ENCODE measurements at regions not wholly inside any gene's neighbourhood (a gene's known extent, or its start where the extent isn't known, plus 50 kb on each side); places are given as distances from the start of the nearest gene placed in this dataset.

GRCh38 chr6:105620878-105621277 lies 218.0 kb upstream of the PREP start:
- Histone ChIP-seq H3K4me1 (peaks cover 3% of the 10 kb centered on the region), H3K36me3 (ENCODE audit: low read depth, missing control alignments) (no peaks in the 10 kb centered on the region), H3K4me3 (no peak overlapping the region), H3K27ac (no peak overlapping the region), H3K9me3 (no peaks in the 10 kb centered on the region), H3K27me3 (no peaks in the 10 kb centered on the region)
- intact Hi-C loops (cut with DNase I; ENCODE audit: low total_unique reads): no loop called here
- DNase-seq: no peak
- TF ChIP-seq CTCF (IDR thresholded peaks at IDR 0.05): no peak
- no peak for TF ChIP-seq POLR2A (IDR thresholded peaks at IDR 0.05)
- WGBS, 2 donors: 86 to 90% methylated on average over 3 of the region's 3 CpGs

GRCh38 chr6:105619971-105620741 lies 217.3 kb upstream of the PREP start:
- Histone ChIP-seq H3K27me3 (no peaks in the 10 kb centered on the region), H3K27ac (no peak overlapping the region), H3K36me3 (ENCODE audit: low read depth, missing control alignments) (no peaks in the 10 kb centered on the region), H3K9me3 (no peaks in the 10 kb centered on the region), H3K4me3 (no peak overlapping the region), H3K4me1 (peaks cover 3% of the 10 kb centered on the region)
- DNase-seq: no peak
- intact Hi-C loops (cut with DNase I; ENCODE audit: low total_unique reads): no loop called here
- TF ChIP-seq CTCF (IDR thresholded peaks at IDR 0.05): no peak
- TF ChIP-seq POLR2A (IDR thresholded peaks at IDR 0.05): no peak
- WGBS, 2 donors: 84 to 88% methylated on average over 8 of the region's 8 CpGs

- intact Hi-C loops (cut with DNase I; ENCODE audit: low total_unique reads): no loop called here
- Histone ChIP-seq H3K9me3 (no peaks in the 10 kb centered on the region), H3K4me3 (no peak overlapping the region), H3K36me3 (ENCODE audit: low read depth, missing control alignments) (no peaks in the 10 kb centered on the region), H3K4me1 (peaks cover under 1% of the 10 kb centered on the region), H3K27me3 (no peaks in the 10 kb centered on the region), H3K27ac (no peak overlapping the region)
- 95 to 100% methylated on average over 1 of the region's 1 CpG for WGBS, 2 donors
- no peak for DNase-seq
- TF ChIP-seq CTCF (IDR thresholded peaks at IDR 0.05) (no peak), POLR2A (IDR thresholded peaks at IDR 0.05) (no peak)
Measured at GRCh38 chr6:105618247-105618646, 215.4 kb upstream of the PREP start.

DNA sequence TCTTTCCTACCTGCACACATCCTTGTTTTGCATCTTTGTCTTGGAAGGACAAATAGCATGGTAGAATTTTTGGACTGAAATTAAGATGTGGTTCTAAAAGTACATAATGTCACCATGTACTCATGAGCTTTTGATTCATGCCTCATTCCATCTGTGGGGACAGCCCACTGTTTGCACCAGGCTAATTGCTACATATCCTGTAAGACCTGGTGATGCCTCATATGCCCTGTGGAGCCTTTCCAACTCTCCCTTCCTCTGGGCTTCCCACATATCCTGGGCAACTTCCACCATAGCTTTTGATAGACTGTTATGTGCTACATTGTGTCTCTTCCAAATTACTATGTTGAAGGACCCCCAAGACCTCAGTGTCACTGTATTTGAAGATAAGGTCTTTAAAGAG lies 213.6 kb upstream of the PREP start:
- no peaks in the 10 kb centered on the region for H3K36me3 ChIP-seq (ENCODE audit: low read depth, missing control alignments)
- no peak overlapping the region for H3K27ac ChIP-seq
- H3K9me3 ChIP-seq: no peaks in the 10 kb centered on the region
- no peaks in the 10 kb centered on the region for H3K4me1 ChIP-seq
- TF ChIP-seq CTCF (IDR thresholded peaks at IDR 0.05) (no peak), POLR2A (IDR thresholded peaks at IDR 0.05) (no peak)
- DNase-seq: no peak
- no peak overlapping the region for H3K4me3 ChIP-seq
- H3K27me3 ChIP-seq: no peaks in the 10 kb centered on the region
- intact Hi-C loops (cut with DNase I; ENCODE audit: low total_unique reads): no loop called here

GRCh38 chr6:105611606-105612005 lies 208.7 kb upstream of the PREP start:
- H3K4me1 ChIP-seq: no peaks in the 10 kb centered on the region

More at GRCh38 chr6:105611606-105612005, 208.7 kb upstream of the PREP start:
- no peak for TF ChIP-seq POLR2A (IDR thresholded peaks at IDR 0.05)
- TF ChIP-seq CTCF (IDR thresholded peaks at IDR 0.05): no peak
- no peaks in the 10 kb centered on the region for H3K36me3 ChIP-seq (ENCODE audit: low read depth, missing control alignments)
- intact Hi-C loops (cut with DNase I; ENCODE audit: low total_unique reads): no loop called here
- H3K4me3 ChIP-seq: no peak overlapping the region
- H3K9me3 ChIP-seq: no peaks in the 10 kb centered on the region
- WGBS, 2 donors: 33 to 36% methylated on average over 2 of the region's 2 CpGs
- no peak for DNase-seq
- no peak overlapping the region for H3K27ac ChIP-seq
- no peaks in the 10 kb centered on the region for H3K27me3 ChIP-seq

Measured in testis (tissue), 2 donors.